PFSK-1 (cell line): ENCODE measurements at regions not wholly inside any gene's neighbourhood (a gene's known extent, or its start where the extent isn't known, plus 50 kb on each side); places are given as distances from the start of the nearest gene placed in this dataset.

Experiments
- POLR2AphosphoS5 ChIP-seq: IDR thresholded peaks from 2 replicates; pipeline ENCODE4 v1.6.1; 2012; ENCODE audit warnings: low read depth, mild to moderate bottlenecking, control low read depth, low read length, moderate library complexity
- SIN3A ChIP-seq: IDR thresholded peaks from 2 replicates; pipeline ENCODE4 v1.6.1; 2012; ENCODE audit warnings: mild to moderate bottlenecking, low read length, moderate library complexity, borderline replicate concordance; ENCODE audit not compliant: insufficient read depth
- TAF1 ChIP-seq: IDR thresholded peaks from 2 replicates; pipeline ENCODE4 v1.6.1; 2012; ENCODE audit warnings: low read length, control low read depth, borderline replicate concordance; ENCODE audit not compliant: insufficient read depth

DNA sequence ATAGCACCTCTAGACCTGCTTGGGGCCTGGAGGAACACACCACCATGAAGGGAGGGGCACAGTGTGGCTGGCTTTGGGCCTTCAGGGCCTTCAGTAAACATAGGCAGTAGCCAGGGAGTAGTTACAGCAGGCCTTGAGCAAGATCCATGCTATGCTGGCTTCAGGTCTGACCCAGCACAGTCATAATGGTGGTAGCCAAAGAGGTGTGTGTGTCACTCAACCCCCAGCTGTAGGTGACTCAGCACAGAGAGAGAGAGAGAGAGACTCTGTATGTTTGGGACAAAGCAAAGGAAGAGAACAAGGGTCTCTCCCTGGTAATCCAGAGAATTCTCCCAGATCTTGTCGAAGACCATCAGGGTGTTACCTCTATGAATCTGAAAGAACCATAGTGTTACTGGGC is 250.5 kb upstream of the PKN2 start:
- no peak for TF ChIP-seq POLR2AphosphoS5
- TF ChIP-seq TAF1, result no peak
- no peak for TF ChIP-seq SIN3A
